NCI-H446 (cell line): ENCODE measurements at regions not wholly inside any gene's neighbourhood (a gene's known extent, or its start where the extent isn't known, plus 50 kb on each side); places are given as distances from the start of the nearest gene placed in this dataset.
"Not testable (repeated sequence)": the region's sequence is repeated elsewhere in the genome, so short reads cannot be mapped to it uniquely, and the experiment has no call there.

Experiments used
- DNase-seq, 2 experiments: peaks; one replicate each; lab custom pipeline; 2025; lab: John Stamatoyannopoulos, UW

DNA sequence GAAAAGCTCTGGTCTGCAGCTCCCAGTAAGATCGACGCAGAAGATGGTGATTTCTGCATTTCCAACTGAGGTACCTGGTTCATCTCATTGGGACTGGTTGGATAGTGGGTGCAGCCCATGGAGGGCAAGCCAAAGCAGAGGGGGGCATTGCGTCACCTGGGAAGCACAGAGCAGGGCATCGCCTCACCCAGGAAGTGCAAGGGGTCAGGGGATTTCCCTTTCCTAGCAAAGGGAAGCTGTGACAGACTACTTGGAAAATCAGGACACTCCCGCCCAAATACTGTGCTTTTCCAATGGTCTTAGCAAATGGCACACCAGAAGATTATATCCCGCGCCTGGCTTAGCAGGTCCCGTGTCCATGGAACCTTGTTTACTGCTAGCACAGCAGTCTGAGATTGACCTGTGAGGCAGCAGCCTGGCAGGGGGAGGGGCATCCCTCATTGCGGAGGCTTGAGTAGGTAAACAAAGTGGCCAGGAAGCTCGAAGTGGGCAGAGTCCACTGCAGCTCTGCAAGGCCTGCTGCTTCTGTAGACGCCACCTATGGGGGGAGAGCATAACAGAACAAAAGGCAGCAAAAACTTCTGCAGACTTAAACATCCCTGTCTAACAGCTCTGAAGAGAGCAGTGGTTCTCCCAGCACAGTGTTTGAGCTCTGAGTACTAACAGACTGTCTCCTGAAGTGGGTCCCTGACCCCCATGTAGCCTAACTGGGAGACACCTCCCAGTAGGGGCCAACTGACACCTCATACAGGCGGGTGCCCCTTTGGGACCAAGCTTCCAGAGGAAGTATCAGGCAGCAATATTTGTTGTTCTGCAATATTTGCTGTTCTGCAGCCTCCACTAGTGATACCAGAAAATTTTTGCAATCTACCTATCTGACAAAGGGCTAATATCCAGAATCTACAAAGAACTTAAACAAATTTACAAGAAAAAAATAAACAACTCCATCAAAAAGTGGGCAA, 871.7 kb downstream of the IGSF11 start:
- DNase-seq: not testable (repeated sequence)

- DNase-seq: no peak
These were observed 869.2 kb downstream of the IGSF11 start for GRCh38 chr3:118165413-118165812.

GRCh38 chr3:118167571-118167970, 867.1 kb downstream of the IGSF11 start:
- no peak for DNase-seq

- DNase-seq: no peak
These were observed 866.5 kb downstream of the IGSF11 start for GRCh38 chr3:118168175-118168574.

GRCh38 chr3:118171236-118171852, 863.3 kb downstream of the IGSF11 start:
- DNase-seq: no peak

- DNase-seq: no peak
These were observed 853.8 kb downstream of the IGSF11 start for GRCh38 chr3:118180853-118181252.

DNA sequence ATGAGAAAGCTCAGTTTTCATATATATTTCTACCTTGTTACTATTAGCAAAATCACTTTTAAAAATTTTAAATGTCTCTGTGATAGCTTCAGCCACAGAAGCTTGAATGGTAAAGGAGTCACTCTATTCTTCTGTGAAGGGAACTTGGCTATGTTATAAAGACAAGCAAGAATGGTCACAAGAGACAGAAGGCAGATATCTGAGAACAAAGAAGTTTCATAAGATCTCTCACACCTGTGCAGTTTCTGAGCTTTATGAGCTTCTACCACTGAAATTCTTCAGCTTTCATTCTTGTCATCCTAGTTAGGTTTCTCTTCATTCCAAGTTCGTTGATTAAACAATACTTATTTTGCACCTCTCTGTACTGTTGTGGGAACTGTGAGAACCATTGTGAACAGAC, 853.4 kb downstream of the IGSF11 start:
- no peak for DNase-seq

- DNase-seq: peak; percentile 43 to 80
These were observed 848.6 kb downstream of the IGSF11 start for GRCh38 chr3:118186051-118186450.

DNA sequence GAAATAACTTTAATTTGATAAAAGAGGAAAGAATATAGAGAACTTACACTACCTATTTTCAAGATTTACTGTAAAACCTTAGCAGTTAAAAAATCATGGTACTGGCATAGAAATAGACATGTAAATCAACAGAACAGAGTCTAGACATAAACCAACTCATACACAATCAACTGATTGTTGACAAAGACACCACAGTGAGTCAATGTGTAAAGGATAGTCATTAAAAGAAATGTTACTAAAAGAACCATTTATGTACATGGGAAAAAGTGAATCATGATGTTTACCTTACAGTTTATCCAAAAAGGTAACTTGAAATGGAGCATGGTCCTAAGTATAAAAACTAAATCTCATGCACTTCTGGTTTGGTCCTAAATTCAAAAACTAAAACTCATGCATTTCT, 847.4 kb downstream of the IGSF11 start:
- no peak for DNase-seq

DNA sequence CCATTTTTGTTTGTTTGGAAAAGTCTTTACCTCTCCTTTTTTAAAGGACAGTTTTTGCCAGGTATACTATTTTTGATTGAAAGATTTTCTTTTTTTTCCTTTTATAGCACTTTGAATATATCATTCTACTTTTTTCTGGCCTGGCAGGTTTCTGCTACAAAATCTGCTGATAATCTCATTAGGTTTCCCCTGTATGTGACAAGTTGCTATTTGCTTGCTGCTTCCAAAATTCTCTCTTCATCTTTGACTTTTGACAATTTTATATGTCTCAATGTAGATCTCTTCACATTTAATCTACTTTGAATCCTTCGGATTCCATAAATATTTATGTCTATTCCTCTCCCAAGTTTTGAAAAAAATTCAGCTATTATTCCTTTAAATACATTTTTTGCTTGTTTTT, 838.5 kb downstream of the IGSF11 start:
- no peak for DNase-seq

DNA sequence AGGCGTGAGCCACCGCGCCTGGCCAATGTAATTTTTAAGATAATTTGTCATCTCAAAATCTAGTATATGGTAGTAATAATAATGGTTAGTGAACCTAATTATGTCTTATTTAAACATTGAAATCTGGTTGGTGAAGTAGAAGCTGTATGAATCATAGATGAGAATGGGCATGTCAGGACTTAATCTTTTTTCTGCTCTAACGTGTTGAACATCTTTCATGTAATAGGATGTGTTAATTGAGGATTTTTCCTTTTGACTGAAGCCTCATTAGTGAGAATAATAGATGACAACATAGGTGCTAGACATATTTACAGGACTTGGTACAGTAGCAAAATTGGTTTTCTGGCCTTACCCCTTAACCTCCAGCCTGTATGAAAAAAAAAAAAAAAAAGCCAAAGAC, 835.6 kb downstream of the IGSF11 start:
- DNase-seq: no peak

GRCh38 chr3:118204052-118204656, 830.5 kb downstream of the IGSF11 start:
- no peak for DNase-seq

DNA sequence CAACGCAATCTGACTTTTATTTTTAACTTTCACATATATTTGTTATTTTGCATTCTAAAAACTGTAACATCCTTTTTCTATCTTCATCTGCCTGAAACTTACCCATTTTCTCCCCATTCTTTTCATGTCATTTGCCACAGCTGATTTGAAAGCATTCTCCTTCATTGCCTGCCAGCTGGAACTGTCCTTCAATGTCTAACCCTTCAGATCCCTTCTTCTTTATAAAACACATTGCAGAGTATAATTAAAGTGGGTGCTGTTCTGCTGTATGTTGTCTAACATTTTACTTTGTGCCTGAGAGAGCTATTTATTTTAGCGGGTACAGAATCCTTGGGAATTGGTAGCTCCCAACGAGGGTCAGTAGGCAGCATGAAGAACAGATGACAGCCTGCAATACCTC, 827.4 kb downstream of the IGSF11 start:
- no peak for DNase-seq

- no peak for DNase-seq
These were observed 826.0 kb downstream of the IGSF11 start for GRCh38 chr3:118208642-118209041.

GRCh38 chr3:118213892-118214291, 820.8 kb downstream of the IGSF11 start:
- DNase-seq: no peak

DNA sequence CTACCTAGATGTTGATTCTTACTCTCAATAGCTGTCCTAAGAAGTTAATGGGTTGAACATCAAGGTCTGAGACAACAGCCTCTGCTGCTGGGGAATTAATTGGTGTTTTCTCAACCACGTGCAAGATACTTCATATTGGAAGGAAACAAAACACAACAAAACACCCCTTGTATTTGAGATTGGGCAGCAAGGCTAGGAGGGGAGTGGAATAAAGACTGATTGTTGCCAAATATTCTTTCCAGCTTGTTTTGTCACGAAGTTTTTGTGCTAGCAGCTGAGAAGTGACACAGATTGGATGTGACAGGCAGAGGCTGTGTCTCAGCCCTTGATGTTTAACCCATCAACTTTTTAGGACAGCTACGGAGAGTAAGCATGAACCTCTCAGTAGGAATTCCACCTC, 808.4 kb downstream of the IGSF11 start:
- DNase-seq: no peak

DNA sequence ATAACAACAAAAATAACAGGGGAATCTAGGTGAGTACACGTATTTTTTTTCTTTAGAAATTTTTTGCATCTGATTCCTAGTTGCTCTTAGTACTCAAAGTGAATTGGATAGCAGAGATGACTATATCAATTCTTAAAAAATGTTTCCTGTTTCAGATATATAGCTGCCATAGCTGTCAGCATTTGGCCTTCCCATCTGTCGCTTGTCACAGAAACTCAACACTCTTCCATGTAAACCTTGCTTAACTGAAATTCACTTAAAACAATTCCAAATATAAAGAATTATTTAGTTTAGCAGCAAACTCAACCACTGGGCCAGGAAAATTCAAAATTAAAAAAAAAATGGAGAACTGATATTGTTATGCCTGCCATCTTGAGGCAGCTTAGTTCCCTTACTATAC, 807.5 kb downstream of the IGSF11 start:
- no peak for DNase-seq

DNA sequence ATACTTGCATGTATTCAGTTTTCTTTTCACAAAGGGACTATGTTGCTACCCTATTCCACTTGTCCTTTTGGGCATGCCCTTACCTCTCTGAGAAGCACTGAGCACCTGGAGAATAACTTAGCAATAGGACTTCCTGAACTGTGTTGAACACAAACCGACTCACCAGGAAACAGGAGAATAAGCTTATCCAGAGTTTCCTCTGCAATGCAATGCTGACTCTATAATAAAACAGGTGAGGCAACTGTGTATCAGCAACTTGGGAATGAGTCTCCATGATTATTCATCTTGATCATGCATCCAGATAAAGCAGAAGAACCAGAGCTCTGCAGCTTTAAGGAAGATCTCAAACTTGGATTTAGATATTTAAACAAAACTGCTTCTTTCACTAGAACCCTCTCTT, 806.5 kb downstream of the IGSF11 start:
- no peak for DNase-seq

GRCh38 chr3:118229196-118229595, 805.5 kb downstream of the IGSF11 start:
- no peak for DNase-seq

- no peak for DNase-seq
These were observed 803.1 kb downstream of the IGSF11 start for GRCh38 chr3:118231578-118231977.

- no peak for DNase-seq
These were observed 795.4 kb downstream of the IGSF11 start for GRCh38 chr3:118239253-118239652.

DNA sequence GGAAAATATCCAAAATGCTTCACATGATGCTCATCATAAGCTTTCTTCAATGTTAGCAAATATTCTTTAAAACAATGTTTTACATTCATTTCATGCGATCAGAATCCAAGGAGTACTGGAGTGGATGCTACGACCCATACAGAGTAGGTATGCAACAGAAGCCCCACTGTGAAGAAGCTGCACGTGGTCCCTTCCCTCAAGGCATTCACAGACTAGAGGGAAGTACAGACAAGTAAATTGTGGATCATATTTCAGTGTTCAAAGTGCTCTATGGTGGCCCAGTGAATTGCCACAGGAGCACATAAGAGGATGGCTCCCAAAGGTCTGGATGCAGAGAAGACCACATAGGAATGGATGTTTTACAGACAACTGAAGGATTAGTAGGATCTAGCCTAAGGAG, 789.9 kb downstream of the IGSF11 start:
- DNase-seq: no peak

- no peak for DNase-seq
These were observed 789.3 kb downstream of the IGSF11 start for GRCh38 chr3:118245312-118245711.
